ENCODE measurements at regions not wholly inside any gene's neighbourhood (a gene's known extent, or its start where the extent isn't known, plus 50 kb on each side); places are given as distances from the start of the nearest gene placed in this dataset.

DNA sequence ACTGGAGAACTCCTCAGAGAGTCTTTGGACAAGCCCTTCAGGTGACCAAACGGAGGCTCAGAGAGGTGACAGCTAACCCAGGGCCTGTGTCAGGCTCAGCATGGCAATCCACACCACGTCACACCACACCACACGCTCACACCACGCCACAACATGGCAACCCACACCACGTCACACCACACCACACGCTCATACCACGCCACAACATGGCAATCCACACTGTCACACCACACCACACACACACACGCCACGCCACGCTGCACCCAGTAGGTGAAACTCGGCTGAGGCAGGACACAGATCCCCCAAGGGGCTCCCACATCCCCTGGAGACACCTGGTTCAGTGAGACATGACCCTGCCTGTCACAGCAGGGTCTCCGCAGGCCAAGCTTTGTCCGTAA, 107.3 kb downstream of the PDGFA start:
- TF ChIP-seq CTCF (IDR thresholded peaks at IDR 0.05; ENCODE audit: low read length, missing control alignments), result no peak

DNA sequence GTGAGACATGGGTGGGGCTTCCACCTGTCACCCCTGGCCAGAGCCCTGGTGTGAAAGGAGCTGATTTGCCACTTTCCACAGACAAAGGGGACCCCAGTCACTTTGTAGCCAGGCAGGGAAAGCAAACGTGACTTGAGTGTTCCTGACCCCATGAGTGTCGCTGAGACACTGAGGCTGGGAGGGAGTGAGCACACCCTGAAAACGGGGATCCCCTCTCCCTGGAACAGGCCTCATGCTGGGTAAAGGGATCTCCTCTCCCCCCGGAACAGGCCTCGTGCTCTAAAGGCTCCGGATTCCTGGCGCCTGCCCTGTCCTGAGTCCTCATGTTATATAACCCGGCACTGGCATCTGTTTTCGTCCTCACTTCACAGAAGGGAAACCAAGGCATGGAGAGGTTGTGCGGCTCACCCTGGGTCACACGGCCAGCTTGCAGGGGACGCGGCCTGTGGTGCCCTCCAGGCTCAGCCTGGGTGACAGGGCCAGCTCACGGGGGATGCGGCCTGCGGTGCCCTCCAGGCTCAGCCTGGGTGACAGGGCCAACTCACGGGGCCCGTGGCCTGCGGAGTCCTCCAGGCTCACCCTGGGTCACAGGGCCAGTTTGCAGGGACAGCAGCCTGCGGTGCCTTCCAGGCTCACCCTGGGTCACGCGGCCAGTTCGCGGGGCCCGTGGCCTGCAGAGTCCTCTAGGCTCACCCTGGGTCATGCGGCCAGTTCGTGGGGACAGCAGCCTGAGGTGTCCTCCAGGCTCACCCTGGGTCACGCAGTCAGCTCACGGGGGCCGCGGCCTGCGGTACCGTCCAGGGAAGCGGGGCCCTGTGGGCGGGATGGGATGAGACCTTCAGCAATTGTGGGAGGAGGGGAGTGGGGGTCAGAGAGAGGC, 104.7 kb downstream of the PDGFA start:
- no peak for DNase-seq (ENCODE audit: low read depth)
- no peak for TF ChIP-seq CTCF (IDR thresholded peaks at IDR 0.05; ENCODE audit: low read length, missing control alignments)

More for the DNA sequence above, 107.3 kb downstream of the PDGFA start:
- no peak for DNase-seq (ENCODE audit: low read depth)
- H3K4me3 ChIP-seq (replicated peaks; ENCODE audit: low read depth, low read length), result no peak overlapping the region

GRCh38 chr7:415646-416525, 103.8 kb downstream of the PDGFA start:
- DNase-seq (ENCODE audit: low read depth), result no peak
- H3K4me3 ChIP-seq (replicated peaks; ENCODE audit: low read depth, low read length), result no peak overlapping the region
- no peak for TF ChIP-seq CTCF (IDR thresholded peaks at IDR 0.05; ENCODE audit: low read length, missing control alignments)

More for the DNA sequence above, 104.7 kb downstream of the PDGFA start:
- no peak overlapping the region for H3K4me3 ChIP-seq (replicated peaks; ENCODE audit: low read depth, low read length)

- H3K4me3 ChIP-seq (replicated peaks; ENCODE audit: low read depth, low read length), result no peak overlapping the region
- no peak for DNase-seq (ENCODE audit: low read depth)
- TF ChIP-seq CTCF (IDR thresholded peaks at IDR 0.05; ENCODE audit: low read length, missing control alignments), result no peak
Measured at GRCh38 chr7:416761-417624, 102.7 kb downstream of the PDGFA start.

DNA sequence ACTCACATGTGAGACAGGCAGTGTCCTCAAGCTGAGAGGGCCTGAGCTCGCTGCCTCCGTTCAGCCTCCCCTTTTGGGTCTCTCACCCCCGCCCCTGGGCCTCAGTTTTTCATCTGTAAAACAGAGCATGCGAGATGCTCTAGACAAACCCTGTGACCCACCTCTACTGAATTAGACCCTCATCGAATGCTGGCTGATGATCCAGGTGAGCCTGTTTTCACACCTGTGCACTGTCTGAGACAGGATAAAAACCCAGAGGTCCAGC, 102.1 kb downstream of the PDGFA start:
- TF ChIP-seq CTCF (IDR thresholded peaks at IDR 0.05; ENCODE audit: low read length, missing control alignments), result no peak

GRCh38 chr7:417973-418601, 101.6 kb downstream of the PDGFA start:
- no peak overlapping the region for H3K4me3 ChIP-seq (replicated peaks; ENCODE audit: low read depth, low read length)
- no peak for DNase-seq (ENCODE audit: low read depth)
- no peak for TF ChIP-seq CTCF (IDR thresholded peaks at IDR 0.05; ENCODE audit: low read length, missing control alignments)

More for the DNA sequence above, 102.1 kb downstream of the PDGFA start:
- no peak overlapping the region for H3K4me3 ChIP-seq (replicated peaks; ENCODE audit: low read depth, low read length)
- no peak for DNase-seq (ENCODE audit: low read depth)

Data from fibroblast of pulmonary artery (primary cell).